GM23248 (cell line): ENCODE measurements at regions not wholly inside any gene's neighbourhood (a gene's known extent, or its start where the extent isn't known, plus 50 kb on each side); places are given as distances from the start of the nearest gene placed in this dataset.

ENCODE experiments used
- EZH2 ChIP-seq: fragments of 200-600 bp; sonication (generic); IDR thresholded peaks from 2 replicates; pipeline ENCODE4 v1.6.1; 2018; ENCODE audit warnings: antibody characterized with exemption, mild to moderate bottlenecking; ENCODE audit not compliant: insufficient read depth, poor library complexity, severe bottlenecking
- EZH2phosphoT487 ChIP-seq: fragments of 200-600 bp; sonication (generic); IDR thresholded peaks from 2 replicates; pipeline ENCODE4 v1.6.1; 2018; ENCODE audit warnings: antibody characterized with exemption, moderate library complexity, mild to moderate bottlenecking, low read depth; ENCODE audit not compliant: insufficient read depth

DNA sequence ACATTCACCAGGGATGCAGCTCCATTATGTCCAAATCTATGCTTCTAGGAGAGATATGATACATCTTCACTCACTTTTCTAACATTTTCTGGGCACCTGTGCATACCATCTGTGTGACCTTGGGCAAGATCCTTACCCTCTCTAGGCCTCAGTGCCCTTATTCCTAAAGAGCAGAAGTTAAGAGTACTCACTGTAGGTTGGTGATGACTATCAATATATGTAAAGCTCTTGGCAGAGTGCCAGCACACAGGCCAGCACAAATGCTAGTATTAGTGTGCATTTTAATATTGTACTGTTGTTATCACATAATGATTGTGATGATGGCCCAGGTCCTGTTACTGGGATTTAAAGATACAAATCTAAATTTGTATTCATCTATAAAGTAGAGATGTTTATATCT, 199.2 kb downstream of the RAD51AP2 start:
- TF ChIP-seq EZH2phosphoT487 (no peak), EZH2 (no peak)
